Caco-2 (cell line): ENCODE measurements at regions not wholly inside any gene's neighbourhood (a gene's known extent, or its start where the extent isn't known, plus 50 kb on each side); places are given as distances from the start of the nearest gene placed in this dataset.

ENCODE experiments used
- BruUV-seq: library from RNA; stranded (reverse); fragments of 400-500 nt; replicated peaks from 2 replicates; lab custom pipeline; 2021; lab: Mats Ljungman, UMichigan
- CTCF ChIA-PET: fragments of 300-600 bp; sonication (Branson Sonifier 250); formaldehyde crosslinking; loops from one replicate; lab custom pipeline; 2022; ENCODE audit warnings: antibody characterized with exemption; lab: Charles Lee
- POLR2A ChIA-PET: fragments of 300-600 bp; sonication (Branson Sonifier 250); formaldehyde crosslinking; loops from one replicate; lab custom pipeline; 2022; ENCODE audit warnings: antibody characterized with exemption; lab: Charles Lee
- DNase-seq, 2 experiments: peaks; one replicate each; pipeline versions ENCODE4 v3.0.0 to v3.0.0-alpha.2; 2020 to 2022
- H3K27me3 ChIP-seq: replicated peaks from 2 replicates; pipeline ENCODE4 v1.6.0; 2011; ENCODE audit warnings: low read length; ENCODE audit not compliant: control insufficient read depth, insufficient read depth
- H3K36me3 ChIP-seq: 2 replicates; pipeline ENCODE4 v1.5.1; 2011; ENCODE audit warnings: low read length; ENCODE audit not compliant: control insufficient read depth, insufficient read depth
- H3K4me1 ChIP-seq: fragments of 250-450 bp; sonication (Bioruptor Pico); 2 replicates; pipeline ENCODE4 v1.5.1; 2020; ENCODE audit warnings: mild to moderate bottlenecking
- H3K4me3 ChIP-seq: 2 replicates; pipeline ENCODE4 v1.5.1; 2011; ENCODE audit warnings: low read depth, mild to moderate bottlenecking, control low read depth, low read length
- H3K9me3 ChIP-seq: fragments of 250-450 bp; sonication (Bioruptor Pico); 2 replicates; pipeline ENCODE4 v1.5.1; 2020; ENCODE audit warnings: mild to moderate bottlenecking, moderate library complexity
- H3K27ac Mint-ChIP-seq: one replicate; pipeline ENCODE4 v1.8.0; 2022; ENCODE audit warnings: mixed read lengths; ENCODE audit not compliant: unreplicated experiment
- H3K27me3 Mint-ChIP-seq: one replicate; pipeline ENCODE4 v1.8.0; 2022; ENCODE audit warnings: mixed read lengths; ENCODE audit not compliant: insufficient read depth, unreplicated experiment
- H3K36me3 Mint-ChIP-seq: one replicate; pipeline ENCODE4 v1.8.0; 2022; ENCODE audit warnings: mild to moderate bottlenecking, mixed read lengths; ENCODE audit not compliant: insufficient read depth, unreplicated experiment
- H3K4me1 Mint-ChIP-seq: one replicate; pipeline ENCODE4 v1.8.0; 2022; ENCODE audit warnings: low read depth, mixed read lengths; ENCODE audit not compliant: unreplicated experiment
- H3K4me3 Mint-ChIP-seq: one replicate; pipeline ENCODE4 v1.8.0; 2022; ENCODE audit warnings: mild to moderate bottlenecking, moderate library complexity, mixed read lengths; ENCODE audit not compliant: unreplicated experiment
- H3K9me3 Mint-ChIP-seq: one replicate; pipeline ENCODE4 v1.8.0; 2022; ENCODE audit warnings: mixed read lengths; ENCODE audit not compliant: unreplicated experiment
- CTCF ChIP-seq, 2 experiments: fragments of 200-600 bp in 1 of 2; IDR thresholded peaks; 1 replicate in 1 of 2; 2 replicates in 1 of 2; pipeline versions ENCODE4 v1.5.1 to v1.8.0; 2011 to 2022; ENCODE audit warnings: antibody characterized with exemption in 1 of 2, control low read depth in 1 of 2, inconsistent platforms in 1 of 2, low read depth in 1 of 2, low read length in 1 of 2, mild to moderate bottlenecking in 1 of 2, moderate library complexity in 1 of 2; ENCODE audit not compliant: insufficient read depth in 1 of 2, severe bottlenecking in 1 of 2, unreplicated experiment in 1 of 2
- intact Hi-C: fragments of 100-400 bp; cut with micrococcal nuclease; formaldehyde crosslinking; loops from one replicate; pipeline ENCODE4 v1.10.0; 2022; ENCODE audit not compliant: unreplicated experiment

GRCh38 chr10:130372222-130372621 lies 236.0 kb downstream of the GLRX3 start:
- CTCF ChIA-PET, result no interaction called here
- no peaks in the 10 kb centered on the region for H3K4me1 Mint-ChIP-seq
- BruUV-seq, result no TSS peak

DNA sequence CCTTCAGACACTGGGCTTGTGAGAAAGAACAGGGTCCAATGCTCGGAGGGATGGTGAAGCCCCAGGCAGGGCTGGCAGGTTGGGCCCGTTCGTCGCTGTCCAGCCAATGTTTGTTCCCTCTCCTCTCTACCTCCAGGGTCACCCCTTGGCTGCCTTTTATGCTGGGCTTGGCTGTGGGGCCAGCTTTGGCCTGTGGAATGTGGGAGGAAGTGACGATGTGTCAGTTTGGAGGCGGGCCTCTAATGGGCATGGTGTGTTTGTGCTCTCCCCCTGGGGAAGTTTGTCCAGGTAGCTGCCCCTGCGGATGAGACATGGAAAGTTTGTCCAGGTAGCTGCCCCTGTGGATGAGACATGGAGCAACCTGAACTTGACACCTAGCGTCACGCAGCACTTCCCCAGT lies 236.7 kb downstream of the GLRX3 start:
- Mint-ChIP-seq H3K36me3 (no peaks in the 10 kb centered on the region), H3K9me3 (peaks cover 15% of the 10 kb centered on the region), H3K27ac (no peak overlapping the region), H3K4me1 (no peaks in the 10 kb centered on the region), H3K27me3 (no peaks in the 10 kb centered on the region), H3K4me3 (no peak overlapping the region)
- TF ChIP-seq CTCF (IDR thresholded peaks at IDR 0.05; ENCODE audit: insufficient read depth in 1 of 2, low read depth in 1 of 2, low read length in 1 of 2, severe bottlenecking in 1 of 2, unreplicated experiment in 1 of 2), result no peak
- DNase-seq, result no peak
- intact Hi-C loops, result no loop called here
- CTCF ChIA-PET, result no interaction called here
- no peaks in the 10 kb centered on the region for H3K27me3 ChIP-seq
- H3K4me1 ChIP-seq, result no peaks in the 10 kb centered on the region
- POLR2A ChIA-PET, result no interaction called here
- no TSS peak for BruUV-seq
- H3K9me3 ChIP-seq, result no peaks in the 10 kb centered on the region
- H3K36me3 ChIP-seq, result no peaks in the 10 kb centered on the region
- H3K4me3 ChIP-seq, result no peak overlapping the region

More at GRCh38 chr10:130372222-130372621, 236.0 kb downstream of the GLRX3 start:
- no peaks in the 10 kb centered on the region for H3K4me1 ChIP-seq
- Mint-ChIP-seq H3K4me3 (no peak overlapping the region), H3K27me3 (no peaks in the 10 kb centered on the region), H3K27ac (no peak overlapping the region), H3K9me3 (peaks cover 15% of the 10 kb centered on the region), H3K36me3 (no peaks in the 10 kb centered on the region)
- H3K36me3 ChIP-seq, result no peaks in the 10 kb centered on the region
- H3K9me3 ChIP-seq, result no peaks in the 10 kb centered on the region
- POLR2A ChIA-PET, result no interaction called here
- no peak for DNase-seq
- no peaks in the 10 kb centered on the region for H3K27me3 ChIP-seq
- TF ChIP-seq CTCF (IDR thresholded peaks at IDR 0.05; ENCODE audit: insufficient read depth in 1 of 2, low read depth in 1 of 2, low read length in 1 of 2, severe bottlenecking in 1 of 2, unreplicated experiment in 1 of 2), result no peak
- intact Hi-C loops, result no loop called here
- no peak overlapping the region for H3K4me3 ChIP-seq

DNA sequence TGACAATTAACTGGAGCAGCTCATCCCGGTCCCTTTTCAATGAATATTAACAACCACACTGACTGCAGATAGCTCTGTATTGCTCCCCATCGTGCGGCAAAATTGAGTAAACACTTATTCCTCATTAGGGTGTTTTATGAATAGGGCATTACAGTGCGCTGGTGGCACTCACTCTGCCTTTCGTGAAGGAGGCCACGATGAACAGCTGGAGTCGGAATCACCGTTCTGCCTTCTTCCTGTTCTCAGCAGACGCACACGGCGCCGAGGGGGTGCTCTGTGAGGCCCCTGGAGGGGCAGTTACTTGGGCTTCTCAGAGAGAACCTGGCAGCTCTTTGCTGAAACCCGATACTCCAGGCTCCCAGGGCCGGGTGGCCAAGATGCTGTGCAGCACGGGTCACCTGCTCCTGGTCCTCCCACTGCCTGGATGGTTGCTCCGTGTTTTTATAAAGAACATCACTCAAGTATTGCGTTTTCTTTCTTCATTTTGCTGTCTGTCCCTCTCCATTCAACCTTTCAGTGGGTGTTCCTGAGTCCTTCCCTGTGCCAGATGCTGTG lies 241.9 kb downstream of the GLRX3 start:
- Histone ChIP-seq H3K4me1 (no peaks in the 10 kb centered on the region), H3K27me3 (no peaks in the 10 kb centered on the region), H3K9me3 (no peaks in the 10 kb centered on the region), H3K36me3 (no peaks in the 10 kb centered on the region), H3K4me3 (no peak overlapping the region)
- no peaks in the 10 kb centered on the region for H3K36me3 Mint-ChIP-seq
- H3K4me3 Mint-ChIP-seq, result no peak overlapping the region
- no peak for DNase-seq
- CTCF ChIA-PET, result no interaction called here
- no TSS peak for BruUV-seq
- intact Hi-C loops, result no loop called here
- no peaks in the 10 kb centered on the region for H3K4me1 Mint-ChIP-seq
- POLR2A ChIA-PET, result no interaction called here
- no peaks in the 10 kb centered on the region for H3K27me3 Mint-ChIP-seq
- H3K27ac Mint-ChIP-seq, result no peak overlapping the region
- H3K9me3 Mint-ChIP-seq, result no peaks in the 10 kb centered on the region
- no peak for TF ChIP-seq CTCF (IDR thresholded peaks at IDR 0.05; ENCODE audit: insufficient read depth in 1 of 2, low read depth in 1 of 2, low read length in 1 of 2, severe bottlenecking in 1 of 2, unreplicated experiment in 1 of 2)
